Heart left ventricle (tissue), 16 donors: ENCODE measurements at regions not wholly inside any gene's neighbourhood (a gene's known extent, or its start where the extent isn't known, plus 50 kb on each side); places are given as distances from the start of the nearest gene placed in this dataset.

ENCODE experiments used
- ATAC-seq, 4 donors: fragments of 200-7000 bp; cut with Tn5 transposase; one replicate each; pipeline ENCODE4 v1.9.1; 2020 to 2022; ENCODE audit warnings: moderate library complexity in 4 of 4, mild to moderate bottlenecking in 3 of 4, moderate number of reproducible peaks in 1 of 4
- DNase-seq, 5 donors: peaks; one replicate each; pipeline ENCODE4 v3.0.0-alpha.2; 2020
- H3K27ac ChIP-seq, 12 donors: fragments of 200-600 bp; sonication (generic) in 4 of 12; one replicate each; pipeline versions ENCODE4 v1.5.0 to v1.8.0; 2016 to 2022; ENCODE audit warnings: mild to moderate bottlenecking in 2 of 12
- H3K27me3 ChIP-seq, 9 donors: fragments of 200-600 bp; sonication (generic) in 2 of 9; one replicate each; pipeline versions ENCODE4 v1.5.1 to v1.8.0; 2016 to 2022; ENCODE audit warnings: mild to moderate bottlenecking in 3 of 9
- H3K36me3 ChIP-seq, 9 donors: fragments of 200-600 bp; sonication (generic) in 2 of 9; one replicate each; pipeline versions ENCODE4 v1.5.0 to v1.8.0; 2018 to 2022; ENCODE audit warnings: mild to moderate bottlenecking in 2 of 9
- H3K4me1 ChIP-seq, 12 donors: fragments of 200-600 bp; sonication (generic) in 4 of 12; one replicate each; pipeline versions ENCODE4 v1.5.0 to v1.8.0; 2016 to 2022; ENCODE audit warnings: mild to moderate bottlenecking in 3 of 12
- H3K4me3 ChIP-seq, 12 donors: fragments of 200-600 bp; sonication (generic) in 4 of 12; one replicate each; pipeline versions ENCODE4 v1.5.0 to v1.8.0; 2017 to 2022; ENCODE audit warnings: mild to moderate bottlenecking in 9 of 12, moderate library complexity in 4 of 12
- H3K9me3 ChIP-seq, 12 donors: fragments of 200-600 bp; sonication (generic) in 4 of 12; one replicate each; pipeline versions ENCODE4 v1.5.0 to v1.8.0; 2016 to 2022; ENCODE audit warnings: mild to moderate bottlenecking in 1 of 12
- POLR2A ChIP-seq, 2 donors: fragments of 450-650 bp; IDR thresholded peaks; one replicate each; pipeline ENCODE4 v1.6.1; 2017; ENCODE audit warnings: antibody characterized with exemption in 2 of 2, mild to moderate bottlenecking in 2 of 2, moderate library complexity in 2 of 2
- WGBS, 4 donors: extraction: QIAGEN DNeasy Blood & Tissue Kit in 2 of 4; methylation state at CpG; one replicate each; pipeline versions ENCODE4 v1.1.5 to v1.1.7; 2013 to 2018; 5-methylcytosine and 5-hydroxymethylcytosine counted together
- intact Hi-C, 10 donors: fragments of 100-400 bp; cut with DNase I; formaldehyde crosslinking; loops; one replicate each; pipeline versions ENCODE4 v1.11.1 to v1.14.2; 2022
- TF ChIP-seq, protein P1 (sequence below), 12 donors: fragments of 200-600 bp; sonication (generic) in 4 of 12; IDR thresholded peaks; one replicate each; pipeline versions ENCODE4 v1.5.0 to v1.8.0; 2018 to 2022; ENCODE audit warnings: antibody characterized with exemption in 12 of 12, mild to moderate bottlenecking in 5 of 12
- donor health status: ischemic (EF 13 %, LVEDD 7.1; RV severe dilation, severe dysfunction).
- donor health status: healthy with polysubstance abuse.
- donor health status: DM: no; HTN: yes; CAD: no.
- donor health status: DM: no; HTN: no; CAD: no.
- donor health status: ischemic (EF 25% LVEDD 6.9; RV normal size, moderate dysfunction).
- donor health status: ischemic (EF 25% LVEDD 5.7; RV mildly dilated, moderate dysfunction).
- donor health status: healthy.
- donor health status: DM: yes; HTN: yes; CAD: no.
- donor health status: ischemic (EF 35%, LVEDD 5.7; RV mildly dilated, moderate dysfunction).
- donor health status: nonischemic (EF 11% LVEDD 7.7; RV severe dilation, severe dysfunction).
- donor health status: DM: yes; HTN: yes; CAD: no.
- donor health status: PGD.
- donor health status: ischemic (EF 29% LVEDD 5.4; RV normal size, mild dysfunction).
- donor health status: nonischemic (EF 23%, LVEDD 6.1; RV moderate dilation, normal function).

DNA sequence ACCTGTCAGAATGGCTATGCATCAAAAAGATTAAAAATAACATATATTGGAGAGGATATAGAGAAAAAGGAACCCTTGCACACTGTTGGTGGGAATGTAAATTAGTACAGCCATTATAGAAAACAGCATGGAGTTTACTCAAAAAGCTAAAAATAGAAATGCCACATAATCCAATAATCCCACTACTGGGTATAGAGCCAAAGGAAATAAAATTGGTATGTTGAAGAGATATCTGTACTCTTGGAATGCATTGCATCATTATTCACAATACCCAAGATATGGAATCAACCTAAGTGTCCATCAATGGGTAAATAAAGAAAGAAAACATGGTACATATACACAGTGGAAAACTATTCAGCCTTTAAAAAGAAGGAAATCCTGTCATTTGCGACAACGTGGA, 77.2 kb downstream of the C1D start:
- no peaks in the 10 kb centered on the region for H3K36me3 ChIP-seq
- H3K4me3 ChIP-seq: no peak overlapping the region
- H3K27me3 ChIP-seq: peaks cover 0 to 4% (median 0%) of the 10 kb centered on the region in 9 donors
- H3K27ac ChIP-seq: no peak overlapping the region
- intact Hi-C loops: no loop called here
- H3K4me1 ChIP-seq: no peaks in the 10 kb centered on the region
- no peak for ATAC-seq
- 69 to 82% (median 75%) methylated on average over 2 of the region's 2 CpGs for WGBS, 4 donors
- no peak for DNase-seq
- peaks cover 0 to 17% (median 0%) of the 10 kb centered on the region in 12 donors for H3K9me3 ChIP-seq
- no peak for TF ChIP-seq POLR2A (IDR thresholded peaks at IDR 0.05)
- TF ChIP-seq, protein P1, sequence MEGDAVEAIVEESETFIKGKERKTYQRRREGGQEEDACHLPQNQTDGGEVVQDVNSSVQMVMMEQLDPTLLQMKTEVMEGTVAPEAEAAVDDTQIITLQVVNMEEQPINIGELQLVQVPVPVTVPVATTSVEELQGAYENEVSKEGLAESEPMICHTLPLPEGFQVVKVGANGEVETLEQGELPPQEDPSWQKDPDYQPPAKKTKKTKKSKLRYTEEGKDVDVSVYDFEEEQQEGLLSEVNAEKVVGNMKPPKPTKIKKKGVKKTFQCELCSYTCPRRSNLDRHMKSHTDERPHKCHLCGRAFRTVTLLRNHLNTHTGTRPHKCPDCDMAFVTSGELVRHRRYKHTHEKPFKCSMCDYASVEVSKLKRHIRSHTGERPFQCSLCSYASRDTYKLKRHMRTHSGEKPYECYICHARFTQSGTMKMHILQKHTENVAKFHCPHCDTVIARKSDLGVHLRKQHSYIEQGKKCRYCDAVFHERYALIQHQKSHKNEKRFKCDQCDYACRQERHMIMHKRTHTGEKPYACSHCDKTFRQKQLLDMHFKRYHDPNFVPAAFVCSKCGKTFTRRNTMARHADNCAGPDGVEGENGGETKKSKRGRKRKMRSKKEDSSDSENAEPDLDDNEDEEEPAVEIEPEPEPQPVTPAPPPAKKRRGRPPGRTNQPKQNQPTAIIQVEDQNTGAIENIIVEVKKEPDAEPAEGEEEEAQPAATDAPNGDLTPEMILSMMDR (IDR thresholded peaks at IDR 0.05): no peak

DNA sequence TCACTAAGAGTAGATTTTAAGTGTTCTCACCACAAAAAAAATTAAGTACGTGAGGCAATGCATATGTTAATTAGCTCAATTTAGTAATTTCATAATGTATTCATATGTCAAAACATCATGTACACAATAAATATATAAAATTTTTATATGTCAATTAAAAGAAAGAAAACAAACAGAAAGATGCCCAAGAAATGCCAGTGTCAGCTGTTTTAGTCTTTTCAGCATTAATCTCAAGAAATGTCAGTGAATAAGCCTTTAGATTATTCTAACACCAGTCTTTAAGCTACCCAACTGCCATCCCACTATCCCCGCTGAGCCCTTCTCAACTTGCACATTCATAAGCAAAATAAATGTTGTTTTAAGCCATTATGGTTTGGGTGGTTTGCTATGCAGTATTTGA, 76.5 kb downstream of the C1D start:
- H3K27me3 ChIP-seq: peaks cover 0 to 4% (median 0%) of the 10 kb centered on the region in 9 donors
- WGBS, 4 donors: 87 to 92% (median 89%) methylated on average over 2 of the region's 2 CpGs
- no peak overlapping the region for H3K27ac ChIP-seq
- no peak overlapping the region for H3K4me3 ChIP-seq
- peaks cover 0 to 10% (median 0%) of the 10 kb centered on the region in 12 donors for H3K9me3 ChIP-seq
- intact Hi-C loops: no loop called here
- no peak for ATAC-seq
- TF ChIP-seq, protein P1 (IDR thresholded peaks at IDR 0.05): no peak
- no peak for TF ChIP-seq POLR2A (IDR thresholded peaks at IDR 0.05)
- H3K4me1 ChIP-seq: no peaks in the 10 kb centered on the region
- DNase-seq: no peak
- no peaks in the 10 kb centered on the region for H3K36me3 ChIP-seq
